Sigmoid colon (tissue), 6 donors: ENCODE measurements at regions not wholly inside any gene's neighbourhood (a gene's known extent, or its start where the extent isn't known, plus 50 kb on each side); places are given as distances from the start of the nearest gene placed in this dataset.

Experiments used
- DNase-seq: peaks from one replicate; pipeline ENCODE4 v3.0.0-alpha.2; 2019
- H3K27ac ChIP-seq, 4 donors: fragments of 200-600 bp; sonication (generic); one replicate each; pipeline ENCODE4 v1.5.1; 2016 to 2019; ENCODE audit warnings: mild to moderate bottlenecking in 1 of 4
- H3K27me3 ChIP-seq, 3 donors: fragments of 200-600 bp; sonication (generic); one replicate each; pipeline ENCODE4 v1.5.1; 2019; ENCODE audit warnings: mild to moderate bottlenecking in 1 of 3
- H3K36me3 ChIP-seq, 4 donors: fragments of 200-600 bp; sonication (generic); one replicate each; pipeline ENCODE4 v1.5.1; 2016 to 2019
- H3K4me1 ChIP-seq, 4 donors: fragments of 200-600 bp; sonication (generic); one replicate each; pipeline ENCODE4 v1.5.1; 2017 to 2019
- H3K4me3 ChIP-seq, 4 donors: fragments of 200-600 bp; sonication (generic); one replicate each; pipeline ENCODE4 v1.5.1; 2017 to 2019; ENCODE audit warnings: mild to moderate bottlenecking in 2 of 4, moderate library complexity in 1 of 4
- H3K9me3 ChIP-seq, 4 donors: fragments of 200-600 bp in 3 of 4; sonication (generic) in 3 of 4; one replicate each; pipeline versions ENCODE4 v1.5.1 to v1.6.1; 2013 to 2019
- EP300 ChIP-seq, 4 donors: sonication (generic); formaldehyde crosslinking; IDR thresholded peaks; one replicate each; pipeline ENCODE4 v1.6.1; 2017; ENCODE audit warnings: antibody characterized with exemption in 4 of 4
- POLR2A ChIP-seq, 2 donors: fragments of 450-650 bp; IDR thresholded peaks; one replicate each; pipeline ENCODE4 v1.6.1; 2016; ENCODE audit warnings: antibody characterized with exemption in 2 of 2, mild to moderate bottlenecking in 2 of 2, moderate library complexity in 2 of 2
- POLR2AphosphoS5 ChIP-seq, 4 donors: sonication (generic); formaldehyde crosslinking; IDR thresholded peaks; one replicate each; pipeline ENCODE4 v1.6.1; 2017; ENCODE audit warnings: antibody characterized with exemption in 4 of 4
- WGBS, 2 donors: extraction: QIAGEN DNeasy Blood & Tissue Kit; methylation state at CpG; one replicate each; pipeline ENCODE4 v1.1.7; 2013; 5-methylcytosine and 5-hydroxymethylcytosine counted together
- intact Hi-C: fragments of 100-400 bp; cut with DNase I; formaldehyde crosslinking; loops from one replicate; pipeline ENCODE4 v1.15.1; 2023
- small RNA-seq, 3 donors: library from RNA; depleted of rRNA; stranded (forward); fragments of <200 nt; gene quantifications; one replicate each; pipeline ENCODE3, GENCODE V24; 2016
- TF ChIP-seq, protein P1 (sequence below), 4 experiments: fragments of 450-650 bp in 3 of 4; fragments of 200-600 bp in 1 of 4; IDR thresholded peaks; one replicate each; pipeline ENCODE4 v1.5.1; 2016 to 2019; ENCODE audit warnings: antibody characterized with exemption in 4 of 4, mild to moderate bottlenecking in 3 of 4, moderate library complexity in 2 of 4
- donor health status: healthy with polysubstance abuse.
- donor health status: healthy.

DNA sequence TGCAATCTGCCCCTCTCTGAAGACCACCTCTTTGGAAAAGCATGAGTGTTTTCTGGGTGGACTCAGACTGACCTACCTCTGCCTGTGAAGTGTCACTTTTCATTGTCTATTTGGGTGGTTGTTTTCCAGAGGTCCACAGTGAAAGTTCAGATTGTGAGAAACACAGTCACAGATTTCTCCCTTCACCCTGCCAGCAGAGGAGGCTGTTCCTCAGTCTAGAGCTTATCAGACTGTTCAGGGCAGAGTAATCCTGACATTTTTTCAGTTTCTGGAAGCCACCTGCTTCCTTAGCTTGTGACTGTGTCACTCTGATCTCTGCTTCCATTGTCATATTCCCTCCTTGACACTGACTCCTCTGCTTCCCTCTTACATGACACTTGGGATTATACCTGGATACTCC is 55.4 kb upstream of the RMP24 start:
- intact Hi-C loops, result no loop called here
- H3K4me3 ChIP-seq, result no peak overlapping the region
- no peaks in the 10 kb centered on the region for H3K9me3 ChIP-seq
- no peaks in the 10 kb centered on the region for H3K36me3 ChIP-seq
- no peaks in the 10 kb centered on the region for H3K4me1 ChIP-seq
- no peaks in the 10 kb centered on the region for H3K27me3 ChIP-seq
- DNase-seq, result no peak
- H3K27ac ChIP-seq, result no peak overlapping the region
- TF ChIP-seq, protein P1, sequence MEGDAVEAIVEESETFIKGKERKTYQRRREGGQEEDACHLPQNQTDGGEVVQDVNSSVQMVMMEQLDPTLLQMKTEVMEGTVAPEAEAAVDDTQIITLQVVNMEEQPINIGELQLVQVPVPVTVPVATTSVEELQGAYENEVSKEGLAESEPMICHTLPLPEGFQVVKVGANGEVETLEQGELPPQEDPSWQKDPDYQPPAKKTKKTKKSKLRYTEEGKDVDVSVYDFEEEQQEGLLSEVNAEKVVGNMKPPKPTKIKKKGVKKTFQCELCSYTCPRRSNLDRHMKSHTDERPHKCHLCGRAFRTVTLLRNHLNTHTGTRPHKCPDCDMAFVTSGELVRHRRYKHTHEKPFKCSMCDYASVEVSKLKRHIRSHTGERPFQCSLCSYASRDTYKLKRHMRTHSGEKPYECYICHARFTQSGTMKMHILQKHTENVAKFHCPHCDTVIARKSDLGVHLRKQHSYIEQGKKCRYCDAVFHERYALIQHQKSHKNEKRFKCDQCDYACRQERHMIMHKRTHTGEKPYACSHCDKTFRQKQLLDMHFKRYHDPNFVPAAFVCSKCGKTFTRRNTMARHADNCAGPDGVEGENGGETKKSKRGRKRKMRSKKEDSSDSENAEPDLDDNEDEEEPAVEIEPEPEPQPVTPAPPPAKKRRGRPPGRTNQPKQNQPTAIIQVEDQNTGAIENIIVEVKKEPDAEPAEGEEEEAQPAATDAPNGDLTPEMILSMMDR (IDR thresholded peaks at IDR 0.05), result no peak
- TF ChIP-seq POLR2A (IDR thresholded peaks at IDR 0.05) (no peak), POLR2AphosphoS5 (IDR thresholded peaks at IDR 0.05) (no peak), EP300 (IDR thresholded peaks at IDR 0.05) (no peak)

DNA sequence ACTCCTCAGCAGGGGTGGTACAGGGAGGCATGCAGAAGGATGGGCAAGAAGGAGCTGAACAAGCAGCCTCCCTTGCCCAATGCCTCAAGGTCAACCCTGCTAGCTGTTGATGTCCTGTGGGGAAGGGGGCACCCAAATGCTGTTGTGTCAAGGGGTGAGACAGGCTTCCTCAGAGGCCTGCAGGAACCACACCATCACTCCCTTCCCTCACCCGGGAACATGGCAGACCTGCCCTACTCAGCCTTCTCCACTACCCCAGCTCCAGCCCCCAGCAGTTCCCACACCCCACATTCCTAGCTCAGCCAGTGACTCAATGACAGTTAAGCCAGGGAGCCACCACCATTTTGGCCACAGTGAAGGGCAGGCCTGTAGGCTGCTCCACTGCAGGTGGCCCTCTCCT is 53.9 kb upstream of the RMP24 start:
- Histone ChIP-seq H3K4me1 (no peaks in the 10 kb centered on the region), H3K4me3 (no peak overlapping the region), H3K9me3 (no peaks in the 10 kb centered on the region), H3K27ac (no peak overlapping the region), H3K27me3 (no peaks in the 10 kb centered on the region), H3K36me3 (no peaks in the 10 kb centered on the region)
- 92 to 100% methylated on average over 1 of the region's 1 CpG for WGBS, 2 donors
- no peak for DNase-seq
- TF ChIP-seq POLR2AphosphoS5 (IDR thresholded peaks at IDR 0.05), result no peak
- no peak for TF ChIP-seq POLR2A (IDR thresholded peaks at IDR 0.05)
- TF ChIP-seq, protein P1 (IDR thresholded peaks at IDR 0.05), result no peak
- no peak for TF ChIP-seq EP300 (IDR thresholded peaks at IDR 0.05)
- intact Hi-C loops, result no loop called here

DNA sequence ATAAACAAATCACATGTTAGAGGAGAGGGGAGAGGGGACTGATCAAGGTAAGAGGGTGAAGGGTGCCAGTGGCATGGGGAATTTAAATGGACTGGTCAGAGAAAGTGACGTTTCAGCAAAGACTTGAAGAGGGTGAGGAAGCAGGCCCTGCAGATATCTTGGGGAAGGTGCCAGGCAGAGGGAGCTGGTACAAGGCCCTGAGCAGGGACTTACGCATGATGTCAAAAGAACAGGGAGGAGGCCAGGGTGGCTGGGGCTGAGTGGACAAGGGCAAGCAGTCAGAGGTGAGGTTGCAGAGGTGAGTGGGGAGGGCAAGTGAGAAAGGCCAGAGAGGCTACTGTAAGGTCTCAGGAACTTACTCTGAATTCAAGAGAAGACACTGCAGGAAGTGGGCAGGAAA is 53.3 kb upstream of the RMP24 start:
- no peak overlapping the region for H3K27ac ChIP-seq
- TF ChIP-seq POLR2AphosphoS5 (IDR thresholded peaks at IDR 0.05), result no peak
- TF ChIP-seq POLR2A (IDR thresholded peaks at IDR 0.05), result no peak
- no peak for TF ChIP-seq EP300 (IDR thresholded peaks at IDR 0.05)
- no peaks in the 10 kb centered on the region for H3K36me3 ChIP-seq
- no peaks in the 10 kb centered on the region for H3K27me3 ChIP-seq
- DNase-seq, result no peak
- intact Hi-C loops, result no loop called here
- no peaks in the 10 kb centered on the region for H3K9me3 ChIP-seq
- H3K4me3 ChIP-seq, result no peak overlapping the region
- WGBS, 2 donors, result 84 to 89% methylated on average over 2 of the region's 2 CpGs
- no peaks in the 10 kb centered on the region for H3K4me1 ChIP-seq

DNA sequence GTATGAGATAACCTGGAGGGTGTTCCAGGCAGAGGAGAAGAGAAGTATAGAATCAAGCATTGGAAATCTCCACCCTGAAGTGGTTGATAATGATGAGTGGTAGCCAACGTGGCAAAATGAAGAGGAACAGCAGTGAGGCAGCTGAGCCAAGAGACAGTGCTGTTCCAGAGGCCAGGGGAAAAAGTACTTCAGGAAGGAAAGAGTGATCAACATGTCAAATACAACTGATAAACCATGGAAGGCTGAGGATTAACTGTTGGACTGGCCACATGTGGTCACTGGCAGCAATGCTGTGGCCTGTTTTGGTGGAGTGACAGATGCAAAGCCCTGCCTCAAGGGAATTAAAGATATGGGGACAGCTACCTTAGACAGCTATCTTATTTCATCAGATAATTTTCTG is 51.9 kb upstream of the RMP24 start:
- intact Hi-C loops, result no loop called here
- Histone ChIP-seq H3K9me3 (no peaks in the 10 kb centered on the region), H3K36me3 (no peaks in the 10 kb centered on the region), H3K27me3 (no peaks in the 10 kb centered on the region), H3K4me1 (no peaks in the 10 kb centered on the region), H3K27ac (no peak overlapping the region), H3K4me3 (no peak overlapping the region)
- WGBS, 2 donors, result 55 to 71% methylated on average over 1 of the region's 1 CpG
- DNase-seq, result no peak
- TF ChIP-seq POLR2A (IDR thresholded peaks at IDR 0.05) (no peak), POLR2AphosphoS5 (IDR thresholded peaks at IDR 0.05) (no peak), EP300 (IDR thresholded peaks at IDR 0.05) (no peak)
- TF ChIP-seq, protein P1 (IDR thresholded peaks at IDR 0.05), result no peak

Small RNAs in the stretch of these regions (small RNA-seq; reads per million reads assigned to genes)
- gene MIR187, result 0 to 0.78 (median 0.22) reads per million in 3 donors
